ENCODE measurements at regions not wholly inside any gene's neighbourhood (a gene's known extent, or its start where the extent isn't known, plus 50 kb on each side); places are given as distances from the start of the nearest gene placed in this dataset.

DNA sequence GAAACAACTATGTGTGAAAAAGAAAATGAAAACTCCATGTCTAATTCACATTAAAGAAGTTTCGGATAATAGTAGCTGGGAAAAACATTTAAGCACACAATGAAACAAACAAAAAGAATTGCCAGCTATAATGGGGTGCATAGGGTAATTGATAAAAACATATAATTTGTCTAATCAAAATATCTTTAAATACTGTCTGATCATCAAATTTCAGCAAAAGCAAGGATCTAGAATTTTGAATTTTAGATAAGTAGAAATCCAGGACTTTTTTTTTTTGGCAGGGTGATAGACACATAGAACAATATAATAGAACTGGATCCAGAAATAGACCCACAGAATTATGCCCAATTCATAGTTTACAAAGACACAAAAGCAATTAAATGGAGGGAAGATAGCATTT is 585.0 kb downstream of the TAF11L14 start:
- no peaks in the 10 kb centered on the region for H3K36me3 ChIP-seq (replicated peaks in 1 of 2; ENCODE audit: control insufficient read depth in 1 of 2, insufficient read depth in 2 of 2, low read length in 2 of 2)
- WGBS (ENCODE audit: insufficient coverage) = no CpG with 5 or more reads among the region's 1 CpG
- TF ChIP-seq, protein P1, sequence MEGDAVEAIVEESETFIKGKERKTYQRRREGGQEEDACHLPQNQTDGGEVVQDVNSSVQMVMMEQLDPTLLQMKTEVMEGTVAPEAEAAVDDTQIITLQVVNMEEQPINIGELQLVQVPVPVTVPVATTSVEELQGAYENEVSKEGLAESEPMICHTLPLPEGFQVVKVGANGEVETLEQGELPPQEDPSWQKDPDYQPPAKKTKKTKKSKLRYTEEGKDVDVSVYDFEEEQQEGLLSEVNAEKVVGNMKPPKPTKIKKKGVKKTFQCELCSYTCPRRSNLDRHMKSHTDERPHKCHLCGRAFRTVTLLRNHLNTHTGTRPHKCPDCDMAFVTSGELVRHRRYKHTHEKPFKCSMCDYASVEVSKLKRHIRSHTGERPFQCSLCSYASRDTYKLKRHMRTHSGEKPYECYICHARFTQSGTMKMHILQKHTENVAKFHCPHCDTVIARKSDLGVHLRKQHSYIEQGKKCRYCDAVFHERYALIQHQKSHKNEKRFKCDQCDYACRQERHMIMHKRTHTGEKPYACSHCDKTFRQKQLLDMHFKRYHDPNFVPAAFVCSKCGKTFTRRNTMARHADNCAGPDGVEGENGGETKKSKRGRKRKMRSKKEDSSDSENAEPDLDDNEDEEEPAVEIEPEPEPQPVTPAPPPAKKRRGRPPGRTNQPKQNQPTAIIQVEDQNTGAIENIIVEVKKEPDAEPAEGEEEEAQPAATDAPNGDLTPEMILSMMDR (IDR thresholded peaks at IDR 0.05) = no peak
- no peak overlapping the region for H3K27ac ChIP-seq (ENCODE audit: low read depth in 1 of 2, low read length in 2 of 2)
- no peaks in the 10 kb centered on the region for H3K4me1 ChIP-seq (ENCODE audit: control insufficient read depth in 1 of 2, insufficient read depth in 2 of 2, low read length in 2 of 2)
- Mint-ChIP-seq H3K27ac (no peak overlapping the region), H3K9me3 (peaks cover 2 to 9% (median 4%) of the 10 kb centered on the region in 7 donors), H3K27me3 (ENCODE audit: low read depth in 3 of 3) (peaks cover 0 to 2% (median 0%) of the 10 kb centered on the region in 3 donors), H3K4me1 (peaks cover 13% of the 10 kb centered on the region), H3K36me3 (no peaks in the 10 kb centered on the region), H3K4me3 (no peak overlapping the region)
- H3K79me2 ChIP-seq (ENCODE audit: insufficient read depth, low read length) = no peaks in the 10 kb centered on the region
- H3K4me2 ChIP-seq (replicated peaks; ENCODE audit: extremely low read depth, low read length, poor library complexity, severe bottlenecking) = no peak overlapping the region
- no peak for DNase-seq
- no peak overlapping the region for H3K9ac ChIP-seq (ENCODE audit: insufficient read depth, low read length, poor library complexity, severe bottlenecking)
- no peaks in the 10 kb centered on the region for H3K27me3 ChIP-seq (ENCODE audit: control insufficient read depth in 2 of 2, insufficient read depth in 2 of 2, low read length in 2 of 2)
- intact Hi-C loops (cut with micrococcal nuclease) = no loop called here
- H3K4me3 ChIP-seq (replicated peaks in 1 of 3; ENCODE audit: low read depth in 2 of 3, low read length in 3 of 3) = no peak overlapping the region
- H4K20me1 ChIP-seq (ENCODE audit: insufficient read depth, low read length) = no peaks in the 10 kb centered on the region
- H3K9me3 ChIP-seq (replicated peaks in 1 of 2; ENCODE audit: control insufficient read depth in 1 of 2, insufficient read depth in 1 of 2, low read length in 2 of 2) = peaks cover 0 to 4% of the 10 kb centered on the region in 2 donors
- no peak overlapping the region for H2AFZ ChIP-seq (ENCODE audit: insufficient read depth, low read depth, low read length, poor library complexity, severe bottlenecking)

DNA sequence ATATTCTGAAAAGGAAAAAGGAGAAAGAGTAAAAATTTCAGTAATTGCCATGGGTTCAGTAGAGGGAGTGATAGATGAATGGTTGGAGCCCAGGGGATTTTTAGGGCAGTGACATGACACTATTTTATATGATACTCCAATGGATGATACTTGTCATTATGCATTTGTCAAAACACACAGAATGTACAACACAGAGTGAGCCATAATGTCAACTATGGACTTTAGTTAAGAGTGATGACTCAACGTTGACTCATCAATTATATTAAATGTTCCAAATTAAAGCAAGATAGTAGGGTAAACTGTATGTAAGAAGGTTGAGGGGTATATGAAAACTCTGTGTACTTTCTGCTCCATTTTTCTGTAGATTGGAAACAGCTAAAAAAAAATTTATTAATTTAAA is 586.4 kb downstream of the TAF11L14 start:
- Histone ChIP-seq H3K36me3 (replicated peaks in 1 of 2; ENCODE audit: control insufficient read depth in 1 of 2, insufficient read depth in 2 of 2, low read length in 2 of 2) (no peaks in the 10 kb centered on the region), H3K4me1 (ENCODE audit: control insufficient read depth in 1 of 2, insufficient read depth in 2 of 2, low read length in 2 of 2) (no peaks in the 10 kb centered on the region), H3K27me3 (ENCODE audit: control insufficient read depth in 2 of 2, insufficient read depth in 2 of 2, low read length in 2 of 2) (no peaks in the 10 kb centered on the region), H3K27ac (ENCODE audit: low read depth in 1 of 2, low read length in 2 of 2) (no peak overlapping the region), H3K79me2 (ENCODE audit: insufficient read depth, low read length) (no peaks in the 10 kb centered on the region), H3K9me3 (replicated peaks in 1 of 2; ENCODE audit: control insufficient read depth in 1 of 2, insufficient read depth in 1 of 2, low read length in 2 of 2) (no peaks in the 10 kb centered on the region), H3K4me3 (replicated peaks in 1 of 3; ENCODE audit: low read depth in 2 of 3, low read length in 3 of 3) (no peak overlapping the region), H3K9ac (ENCODE audit: insufficient read depth, low read length, poor library complexity, severe bottlenecking) (no peak overlapping the region), H2AFZ (ENCODE audit: insufficient read depth, low read depth, low read length, poor library complexity, severe bottlenecking) (no peak overlapping the region), H4K20me1 (ENCODE audit: insufficient read depth, low read length) (no peaks in the 10 kb centered on the region), H3K4me2 (replicated peaks; ENCODE audit: extremely low read depth, low read length, poor library complexity, severe bottlenecking) (no peak overlapping the region)
- Mint-ChIP-seq H3K9me3 (peaks cover 0 to 4% (median 2%) of the 10 kb centered on the region in 7 donors), H3K4me1 (peaks cover 13% of the 10 kb centered on the region), H3K4me3 (no peak overlapping the region), H3K36me3 (no peaks in the 10 kb centered on the region), H3K27ac (no peak overlapping the region), H3K27me3 (ENCODE audit: low read depth in 3 of 3) (peaks cover 0 to 2% (median 1%) of the 10 kb centered on the region in 3 donors)
- DNase-seq = no peak
- TF ChIP-seq, protein P1 (IDR thresholded peaks at IDR 0.05) = no peak
- intact Hi-C loops (cut with micrococcal nuclease) = no loop called here
- no CpG with 5 or more reads among the region's 1 CpG for WGBS (ENCODE audit: insufficient coverage)

Data from CD14-positive monocyte (primary cell).